ENCODE measurements at regions not wholly inside any gene's neighbourhood (a gene's known extent, or its start where the extent isn't known, plus 50 kb on each side); places are given as distances from the start of the nearest gene placed in this dataset.

GRCh38 chr5:44085083-44085482, 304.1 kb downstream of the FGF10 start:
- TF ChIP-seq, protein P1, sequence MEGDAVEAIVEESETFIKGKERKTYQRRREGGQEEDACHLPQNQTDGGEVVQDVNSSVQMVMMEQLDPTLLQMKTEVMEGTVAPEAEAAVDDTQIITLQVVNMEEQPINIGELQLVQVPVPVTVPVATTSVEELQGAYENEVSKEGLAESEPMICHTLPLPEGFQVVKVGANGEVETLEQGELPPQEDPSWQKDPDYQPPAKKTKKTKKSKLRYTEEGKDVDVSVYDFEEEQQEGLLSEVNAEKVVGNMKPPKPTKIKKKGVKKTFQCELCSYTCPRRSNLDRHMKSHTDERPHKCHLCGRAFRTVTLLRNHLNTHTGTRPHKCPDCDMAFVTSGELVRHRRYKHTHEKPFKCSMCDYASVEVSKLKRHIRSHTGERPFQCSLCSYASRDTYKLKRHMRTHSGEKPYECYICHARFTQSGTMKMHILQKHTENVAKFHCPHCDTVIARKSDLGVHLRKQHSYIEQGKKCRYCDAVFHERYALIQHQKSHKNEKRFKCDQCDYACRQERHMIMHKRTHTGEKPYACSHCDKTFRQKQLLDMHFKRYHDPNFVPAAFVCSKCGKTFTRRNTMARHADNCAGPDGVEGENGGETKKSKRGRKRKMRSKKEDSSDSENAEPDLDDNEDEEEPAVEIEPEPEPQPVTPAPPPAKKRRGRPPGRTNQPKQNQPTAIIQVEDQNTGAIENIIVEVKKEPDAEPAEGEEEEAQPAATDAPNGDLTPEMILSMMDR (IDR thresholded peaks at IDR 0.05): no peak
- TF ChIP-seq POLR2A (IDR thresholded peaks at IDR 0.05): no peak
